Transverse colon (tissue), 4 donors: ENCODE measurements at regions not wholly inside any gene's neighbourhood (a gene's known extent, or its start where the extent isn't known, plus 50 kb on each side); places are given as distances from the start of the nearest gene placed in this dataset.

ENCODE experiments used
- CTCF ChIP-seq, 5 experiments: fragments of 200-600 bp in 3 of 5; fragments of 450-650 bp in 2 of 5; sonication (generic) in 3 of 5; IDR thresholded peaks; 1 replicate in 2 of 5; 2 replicates in 3 of 5; pipeline ENCODE4 v1.5.1; 2016 to 2017; ENCODE audit warnings: antibody characterized with exemption in 5 of 5, inconsistent platforms in 3 of 5, mild to moderate bottlenecking in 2 of 5, moderate library complexity in 1 of 5
- EP300 ChIP-seq: sonication (generic); formaldehyde crosslinking; IDR thresholded peaks from one replicate; pipeline ENCODE4 v1.6.1; 2017; ENCODE audit warnings: antibody characterized with exemption, low read depth
- POLR2A ChIP-seq: fragments of 450-650 bp; IDR thresholded peaks from one replicate; pipeline ENCODE4 v1.6.1; 2016; ENCODE audit warnings: antibody characterized with exemption, mild to moderate bottlenecking, moderate library complexity
- POLR2AphosphoS5 ChIP-seq, 3 donors: sonication (generic); formaldehyde crosslinking; IDR thresholded peaks; one replicate each; pipeline ENCODE4 v1.6.1; 2016; ENCODE audit warnings: antibody characterized with exemption in 3 of 3

- TF ChIP-seq POLR2AphosphoS5 (IDR thresholded peaks at IDR 0.05) (no peak), CTCF (IDR thresholded peaks at IDR 0.05) (no peak), EP300 (no peak), POLR2A (no peak)
These were observed 121.5 kb upstream of the ARG1 start for GRCh38 chr6:131451321-131452144.
